ENCODE measurements at regions not wholly inside any gene's neighbourhood (a gene's known extent, or its start where the extent isn't known, plus 50 kb on each side); places are given as distances from the start of the nearest gene placed in this dataset.

DNA sequence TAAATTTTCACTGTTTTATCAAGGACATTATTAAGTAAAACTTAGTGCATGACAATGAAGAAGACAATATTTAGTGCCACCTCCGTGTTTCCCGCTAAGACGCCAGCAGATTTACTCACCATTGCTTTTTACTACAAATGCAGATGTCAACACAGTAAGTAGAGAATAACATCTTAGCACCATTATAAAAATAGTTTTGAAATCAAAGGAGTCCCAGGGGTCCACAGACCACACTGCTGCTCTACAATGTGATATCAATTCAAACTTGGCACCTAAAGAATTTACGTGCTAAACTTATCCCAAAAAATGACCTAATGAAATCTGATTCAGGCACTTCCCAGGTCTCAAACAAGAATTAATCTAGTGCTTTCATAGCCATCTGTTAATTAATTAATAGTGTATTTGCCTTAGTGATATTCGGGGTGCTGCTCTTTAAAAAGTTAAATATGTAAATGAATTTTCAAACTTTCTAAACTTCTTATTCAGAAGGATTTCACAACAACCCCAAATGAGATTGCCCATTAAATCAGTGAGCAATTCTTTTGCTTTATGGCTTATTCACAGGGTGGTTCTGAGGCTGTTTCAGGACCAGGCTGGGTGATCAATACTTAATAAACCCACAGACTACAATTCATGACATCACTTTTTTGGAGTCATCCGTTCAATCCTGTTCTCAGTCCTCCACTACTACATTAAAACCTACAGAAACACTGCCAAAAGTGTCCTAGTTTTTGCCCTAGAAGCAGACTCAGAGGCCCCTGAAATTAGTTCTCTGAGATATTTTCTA, 161.3 kb upstream of the LMNTD1 start:
- no peak overlapping the region for H3K27ac ChIP-seq (ENCODE audit: low read length)
- TF ChIP-seq EZH2 (IDR thresholded peaks at IDR 0.05; ENCODE audit: borderline replicate concordance, insufficient read depth, low read length, poor library complexity, severe bottlenecking) (no peak), TAF1 (IDR thresholded peaks at IDR 0.05; ENCODE audit: low read depth) (no peak), CTCF (IDR thresholded peaks at IDR 0.05; ENCODE audit: poor library complexity, severe bottlenecking) (no peak), EP300 (conservative IDR thresholded peaks at IDR 0.05; ENCODE audit: poor library complexity, severe bottlenecking) (no peak), SMC3 (conservative IDR thresholded peaks at IDR 0.05; ENCODE audit: poor library complexity) (no peak), MXI1 (conservative IDR thresholded peaks at IDR 0.05; ENCODE audit: poor library complexity, severe bottlenecking) (no peak), RAD21 (conservative IDR thresholded peaks at IDR 0.05) (no peak), POLR2AphosphoS5 (IDR thresholded peaks at IDR 0.05) (no peak)
- TF ChIP-seq, protein P1, sequence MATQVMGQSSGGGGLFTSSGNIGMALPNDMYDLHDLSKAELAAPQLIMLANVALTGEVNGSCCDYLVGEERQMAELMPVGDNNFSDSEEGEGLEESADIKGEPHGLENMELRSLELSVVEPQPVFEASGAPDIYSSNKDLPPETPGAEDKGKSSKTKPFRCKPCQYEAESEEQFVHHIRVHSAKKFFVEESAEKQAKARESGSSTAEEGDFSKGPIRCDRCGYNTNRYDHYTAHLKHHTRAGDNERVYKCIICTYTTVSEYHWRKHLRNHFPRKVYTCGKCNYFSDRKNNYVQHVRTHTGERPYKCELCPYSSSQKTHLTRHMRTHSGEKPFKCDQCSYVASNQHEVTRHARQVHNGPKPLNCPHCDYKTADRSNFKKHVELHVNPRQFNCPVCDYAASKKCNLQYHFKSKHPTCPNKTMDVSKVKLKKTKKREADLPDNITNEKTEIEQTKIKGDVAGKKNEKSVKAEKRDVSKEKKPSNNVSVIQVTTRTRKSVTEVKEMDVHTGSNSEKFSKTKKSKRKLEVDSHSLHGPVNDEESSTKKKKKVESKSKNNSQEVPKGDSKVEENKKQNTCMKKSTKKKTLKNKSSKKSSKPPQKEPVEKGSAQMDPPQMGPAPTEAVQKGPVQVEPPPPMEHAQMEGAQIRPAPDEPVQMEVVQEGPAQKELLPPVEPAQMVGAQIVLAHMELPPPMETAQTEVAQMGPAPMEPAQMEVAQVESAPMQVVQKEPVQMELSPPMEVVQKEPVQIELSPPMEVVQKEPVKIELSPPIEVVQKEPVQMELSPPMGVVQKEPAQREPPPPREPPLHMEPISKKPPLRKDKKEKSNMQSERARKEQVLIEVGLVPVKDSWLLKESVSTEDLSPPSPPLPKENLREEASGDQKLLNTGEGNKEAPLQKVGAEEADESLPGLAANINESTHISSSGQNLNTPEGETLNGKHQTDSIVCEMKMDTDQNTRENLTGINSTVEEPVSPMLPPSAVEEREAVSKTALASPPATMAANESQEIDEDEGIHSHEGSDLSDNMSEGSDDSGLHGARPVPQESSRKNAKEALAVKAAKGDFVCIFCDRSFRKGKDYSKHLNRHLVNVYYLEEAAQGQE (IDR thresholded peaks at IDR 0.05; ENCODE audit: borderline replicate concordance), result no peak
- no peaks in the 10 kb centered on the region for H3F3A ChIP-seq (ENCODE audit: insufficient read depth, low read length, poor library complexity, severe bottlenecking)
- no peaks in the 10 kb centered on the region for H3K9me2 ChIP-seq (ENCODE audit: insufficient read depth, low read length)
- H3K4me2 ChIP-seq (ENCODE audit: low read length), result no peak overlapping the region
- no peak overlapping the region for H2AFZ ChIP-seq (ENCODE audit: low read depth, low read length)
- no peaks in the 10 kb centered on the region for H4K20me1 ChIP-seq (ENCODE audit: insufficient read depth)
- H3K27me3 ChIP-seq (ENCODE audit: insufficient read depth, low read depth, low read length), result no peaks in the 10 kb centered on the region
- no peaks in the 10 kb centered on the region for H3K36me3 ChIP-seq (ENCODE audit: insufficient read depth, low read length)
- no peak overlapping the region for H3K4me3 ChIP-seq (ENCODE audit: low read length)
- H3K9ac ChIP-seq (ENCODE audit: low read length), result no peak overlapping the region
- H3K79me2 ChIP-seq (replicated peaks; ENCODE audit: insufficient read depth, low read length), result no peaks in the 10 kb centered on the region
- H3K9me3 ChIP-seq (ENCODE audit: low read length), result no peaks in the 10 kb centered on the region

GRCh38 chr12:25715102-25715501, 162.0 kb upstream of the LMNTD1 start:
- H3K9me2 ChIP-seq (ENCODE audit: insufficient read depth, low read length), result no peaks in the 10 kb centered on the region
- H3K9ac ChIP-seq (ENCODE audit: low read length), result no peak overlapping the region
- no peaks in the 10 kb centered on the region for H3K27me3 ChIP-seq (ENCODE audit: insufficient read depth, low read depth, low read length)
- no peak overlapping the region for H2AFZ ChIP-seq (ENCODE audit: low read depth, low read length)
- H3K4me2 ChIP-seq (ENCODE audit: low read length), result no peak overlapping the region
- no peak overlapping the region for H3K4me3 ChIP-seq (ENCODE audit: low read length)
- no peak for TF ChIP-seq RAD21 (conservative IDR thresholded peaks at IDR 0.05)
- no peak for TF ChIP-seq POLR2AphosphoS5 (IDR thresholded peaks at IDR 0.05)
- TF ChIP-seq MXI1 (conservative IDR thresholded peaks at IDR 0.05; ENCODE audit: poor library complexity, severe bottlenecking), result no peak
- TF ChIP-seq, protein P1 (IDR thresholded peaks at IDR 0.05; ENCODE audit: borderline replicate concordance), result no peak
- H3K79me2 ChIP-seq (replicated peaks; ENCODE audit: insufficient read depth, low read length), result no peaks in the 10 kb centered on the region
- H3K9me3 ChIP-seq (ENCODE audit: low read length), result no peaks in the 10 kb centered on the region
- no peak overlapping the region for H3K27ac ChIP-seq (ENCODE audit: low read length)
- no peaks in the 10 kb centered on the region for H3K36me3 ChIP-seq (ENCODE audit: insufficient read depth, low read length)
- no peaks in the 10 kb centered on the region for H4K20me1 ChIP-seq (ENCODE audit: insufficient read depth)
- H3F3A ChIP-seq (ENCODE audit: insufficient read depth, low read length, poor library complexity, severe bottlenecking), result no peaks in the 10 kb centered on the region

All from neural cell (in vitro differentiated cells).